A549 (cell line): ENCODE measurements at regions not wholly inside any gene's neighbourhood (a gene's known extent, or its start where the extent isn't known, plus 50 kb on each side); places are given as distances from the start of the nearest gene placed in this dataset.

Source experiments
- CBX2 ChIP-seq: fragments of 200-600 bp; sonication (generic); IDR thresholded peaks from 2 replicates; pipeline ENCODE4 v1.6.1; 2016; ENCODE audit warnings: low read depth, mild to moderate bottlenecking, borderline replicate concordance
- CEBPB ChIP-seq, 2 experiments: fragments of >200 bp in 1 of 2; sonication (Bioruptor Twin) in 1 of 2; formaldehyde crosslinking in 1 of 2; IDR thresholded peaks; 2 replicates each; pipeline ENCODE4 v1.6.1; 2012 to 2016
- HDAC2 ChIP-seq: fragments of 200-600 bp; sonication (generic); IDR thresholded peaks from 2 replicates; pipeline ENCODE4 v1.6.1; 2016
- KDM1A ChIP-seq: fragments of 200-600 bp; sonication (generic); IDR thresholded peaks from 2 replicates; pipeline ENCODE4 v1.6.1; 2016; ENCODE audit warnings: low read depth, mild to moderate bottlenecking
- KDM5A ChIP-seq: fragments of 200-600 bp; sonication (generic); IDR thresholded peaks from 2 replicates; pipeline ENCODE4 v1.6.1; 2016; ENCODE audit warnings: antibody characterized with exemption, mild to moderate bottlenecking
- POLR2A ChIP-seq: IDR thresholded peaks from 2 replicates; pipeline ENCODE4 v1.6.1; 2012; ENCODE audit warnings: mild to moderate bottlenecking, low read length
- RCOR1 ChIP-seq: fragments of 150-350 bp; IDR thresholded peaks from 2 replicates; pipeline ENCODE4 v1.6.1; 2014; ENCODE audit warnings: antibody characterized with exemption, low read length, low read depth
- TF ChIP-seq, protein P1 (sequence below): fragments of >200 bp; sonication (Bioruptor Twin); formaldehyde crosslinking; IDR thresholded peaks from 3 replicates; pipeline ENCODE4 v1.5.1; 2016

DNA sequence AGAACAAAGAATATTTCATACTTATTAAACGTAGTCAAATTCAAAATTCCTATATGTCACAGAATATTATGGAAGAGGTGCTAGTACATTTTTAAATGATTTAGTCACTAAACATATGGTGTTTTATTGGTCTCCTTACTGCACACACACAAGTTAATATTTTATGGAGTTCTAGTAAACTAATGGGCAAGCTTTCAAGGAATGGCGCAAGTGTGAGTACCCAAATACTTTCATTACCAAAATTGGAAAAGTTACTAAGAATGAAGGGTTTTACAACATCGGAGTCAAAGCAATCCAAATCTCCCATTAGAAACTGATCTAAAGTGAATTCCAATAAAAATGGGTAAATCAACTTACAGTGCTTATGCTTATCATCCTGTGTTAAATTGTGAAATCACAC lies 921.9 kb downstream of the ADGRL2 start:
- no peak for TF ChIP-seq POLR2A
- TF ChIP-seq, protein P1, sequence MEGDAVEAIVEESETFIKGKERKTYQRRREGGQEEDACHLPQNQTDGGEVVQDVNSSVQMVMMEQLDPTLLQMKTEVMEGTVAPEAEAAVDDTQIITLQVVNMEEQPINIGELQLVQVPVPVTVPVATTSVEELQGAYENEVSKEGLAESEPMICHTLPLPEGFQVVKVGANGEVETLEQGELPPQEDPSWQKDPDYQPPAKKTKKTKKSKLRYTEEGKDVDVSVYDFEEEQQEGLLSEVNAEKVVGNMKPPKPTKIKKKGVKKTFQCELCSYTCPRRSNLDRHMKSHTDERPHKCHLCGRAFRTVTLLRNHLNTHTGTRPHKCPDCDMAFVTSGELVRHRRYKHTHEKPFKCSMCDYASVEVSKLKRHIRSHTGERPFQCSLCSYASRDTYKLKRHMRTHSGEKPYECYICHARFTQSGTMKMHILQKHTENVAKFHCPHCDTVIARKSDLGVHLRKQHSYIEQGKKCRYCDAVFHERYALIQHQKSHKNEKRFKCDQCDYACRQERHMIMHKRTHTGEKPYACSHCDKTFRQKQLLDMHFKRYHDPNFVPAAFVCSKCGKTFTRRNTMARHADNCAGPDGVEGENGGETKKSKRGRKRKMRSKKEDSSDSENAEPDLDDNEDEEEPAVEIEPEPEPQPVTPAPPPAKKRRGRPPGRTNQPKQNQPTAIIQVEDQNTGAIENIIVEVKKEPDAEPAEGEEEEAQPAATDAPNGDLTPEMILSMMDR, result no peak
- no peak for TF ChIP-seq HDAC2
- no peak for TF ChIP-seq CEBPB (IDR thresholded peaks at IDR 0.05)
- no peak for TF ChIP-seq KDM5A
- TF ChIP-seq KDM1A, result no peak
- no peak for TF ChIP-seq RCOR1
- TF ChIP-seq CBX2, result no peak
